ENCODE measurements at regions not wholly inside any gene's neighbourhood (a gene's known extent, or its start where the extent isn't known, plus 50 kb on each side); places are given as distances from the start of the nearest gene placed in this dataset.

DNA sequence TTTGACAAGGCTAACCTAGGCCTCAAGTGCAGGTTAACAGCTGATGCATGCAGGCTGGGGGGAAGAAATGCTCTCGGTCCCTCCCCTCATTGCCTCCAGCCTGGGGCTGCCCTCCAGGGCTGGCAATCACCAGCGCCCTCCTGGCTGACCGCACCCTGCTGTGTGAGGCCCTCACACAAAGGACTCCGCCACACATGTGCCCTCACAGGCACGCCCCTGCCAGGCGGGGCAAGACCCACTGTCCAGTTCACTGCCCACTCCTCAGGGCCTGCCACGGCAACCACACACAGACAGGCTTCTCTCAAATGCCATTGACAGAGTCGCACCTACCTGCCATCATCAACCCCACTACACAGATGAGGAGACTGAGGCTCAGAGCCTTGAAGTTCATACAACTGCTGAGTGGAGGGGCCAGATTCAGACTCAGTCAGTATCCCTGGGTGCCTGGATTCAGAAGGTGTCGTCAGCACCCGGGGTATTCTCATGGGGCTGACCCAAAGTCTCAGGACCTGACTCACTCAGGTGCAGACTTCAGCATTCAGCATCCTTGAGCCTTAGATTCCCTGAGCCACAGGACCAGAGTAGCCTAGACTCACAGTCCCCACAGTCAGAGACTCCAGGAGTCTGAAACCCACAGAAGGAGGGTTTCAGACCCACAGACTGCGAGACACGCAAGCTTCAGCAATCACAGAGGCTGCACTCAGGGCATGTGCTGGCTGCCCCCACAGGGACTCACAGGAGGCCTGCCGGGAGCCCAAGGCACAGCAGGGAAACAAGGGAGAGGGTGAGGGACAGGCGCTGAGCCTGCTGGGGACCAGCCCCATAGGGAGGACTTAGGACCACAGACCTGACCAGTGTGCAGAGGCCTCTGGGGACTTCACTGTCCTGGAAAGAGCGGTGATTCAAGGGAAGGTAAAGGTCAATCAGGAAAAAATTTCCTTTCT lies 458.0 kb downstream of the MATN1 start:
- H3K4me3 ChIP-seq (ENCODE audit: low read length), result no peak overlapping the region
- no peaks in the 10 kb centered on the region for H3K79me2 ChIP-seq (ENCODE audit: low read length)
- H3K9me3 ChIP-seq (ENCODE audit: low read length), result no peaks in the 10 kb centered on the region
- H3K9me2 ChIP-seq (replicated peaks; ENCODE audit: insufficient read depth, low read length), result no peaks in the 10 kb centered on the region
- H3K36me3 ChIP-seq (ENCODE audit: insufficient read depth, low read length), result no peaks in the 10 kb centered on the region
- no peaks in the 10 kb centered on the region for H3K4me1 ChIP-seq (ENCODE audit: low read length)
- DNase-seq, result no peak
- no peaks in the 10 kb centered on the region for H4K20me1 ChIP-seq (ENCODE audit: insufficient read depth, low read depth, low read length)
- no peaks in the 10 kb centered on the region for H3K27me3 ChIP-seq (ENCODE audit: low read length)
- no peak overlapping the region for H2AFZ ChIP-seq (ENCODE audit: low read length)
- H3K27ac ChIP-seq (ENCODE audit: low read length), result no peak overlapping the region
- no peak overlapping the region for H3K9ac ChIP-seq (ENCODE audit: low read length)
- H3K4me2 ChIP-seq (ENCODE audit: low read depth, low read length, poor library complexity, severe bottlenecking), result no peak overlapping the region

- no peaks in the 10 kb centered on the region for H3K79me2 ChIP-seq (ENCODE audit: low read length)
- H2AFZ ChIP-seq (ENCODE audit: low read length), result no peak overlapping the region
- H3K9me3 ChIP-seq (ENCODE audit: low read length), result no peaks in the 10 kb centered on the region
- H3K9ac ChIP-seq (ENCODE audit: low read length), result no peak overlapping the region
- no peaks in the 10 kb centered on the region for H3K4me1 ChIP-seq (ENCODE audit: low read length)
- H3K36me3 ChIP-seq (ENCODE audit: insufficient read depth, low read length), result no peaks in the 10 kb centered on the region
- no peaks in the 10 kb centered on the region for H4K20me1 ChIP-seq (ENCODE audit: insufficient read depth, low read depth, low read length)
- H3K4me3 ChIP-seq (ENCODE audit: low read length), result no peak overlapping the region
- no peaks in the 10 kb centered on the region for H3K27me3 ChIP-seq (ENCODE audit: low read length)
- H3K9me2 ChIP-seq (replicated peaks; ENCODE audit: insufficient read depth, low read length), result no peaks in the 10 kb centered on the region
- H3K4me2 ChIP-seq (ENCODE audit: low read depth, low read length, poor library complexity, severe bottlenecking), result no peak overlapping the region
- H3K27ac ChIP-seq (ENCODE audit: low read length), result no peak overlapping the region
- no peak for DNase-seq
These were observed 458.7 kb downstream of the MATN1 start for GRCh38 chr1:30264672-30265025.

GRCh38 chr1:30263888-30264671 lies 459.3 kb downstream of the MATN1 start:
- no peaks in the 10 kb centered on the region for H3K27me3 ChIP-seq (ENCODE audit: low read length)
- H4K20me1 ChIP-seq (ENCODE audit: insufficient read depth, low read depth, low read length), result no peaks in the 10 kb centered on the region
- no peaks in the 10 kb centered on the region for H3K4me1 ChIP-seq (ENCODE audit: low read length)
- DNase-seq, result no peak
- no peaks in the 10 kb centered on the region for H3K9me2 ChIP-seq (replicated peaks; ENCODE audit: insufficient read depth, low read length)
- no peaks in the 10 kb centered on the region for H3K36me3 ChIP-seq (ENCODE audit: insufficient read depth, low read length)
- no peak overlapping the region for H3K27ac ChIP-seq (ENCODE audit: low read length)
- no peak overlapping the region for H3K4me2 ChIP-seq (ENCODE audit: low read depth, low read length, poor library complexity, severe bottlenecking)
- H3K9ac ChIP-seq (ENCODE audit: low read length), result no peak overlapping the region
- H3K9me3 ChIP-seq (ENCODE audit: low read length), result no peaks in the 10 kb centered on the region
- no peaks in the 10 kb centered on the region for H3K79me2 ChIP-seq (ENCODE audit: low read length)
- no peak overlapping the region for H3K4me3 ChIP-seq (ENCODE audit: low read length)
- H2AFZ ChIP-seq (ENCODE audit: low read length), result no peak overlapping the region

- Histone ChIP-seq H4K20me1 (ENCODE audit: insufficient read depth, low read depth, low read length) (no peaks in the 10 kb centered on the region), H2AFZ (ENCODE audit: low read length) (no peak overlapping the region), H3K9me3 (ENCODE audit: low read length) (no peaks in the 10 kb centered on the region), H3K4me1 (ENCODE audit: low read length) (no peaks in the 10 kb centered on the region), H3K9ac (ENCODE audit: low read length) (no peak overlapping the region), H3K36me3 (ENCODE audit: insufficient read depth, low read length) (no peaks in the 10 kb centered on the region), H3K27me3 (ENCODE audit: low read length) (no peaks in the 10 kb centered on the region), H3K27ac (ENCODE audit: low read length) (no peak overlapping the region), H3K4me3 (ENCODE audit: low read length) (no peak overlapping the region), H3K9me2 (replicated peaks; ENCODE audit: insufficient read depth, low read length) (no peaks in the 10 kb centered on the region), H3K4me2 (ENCODE audit: low read depth, low read length, poor library complexity, severe bottlenecking) (no peak overlapping the region), H3K79me2 (ENCODE audit: low read length) (no peaks in the 10 kb centered on the region)
- no peak for DNase-seq
These were observed 460.0 kb downstream of the MATN1 start for GRCh38 chr1:30263405-30263804.

DNA sequence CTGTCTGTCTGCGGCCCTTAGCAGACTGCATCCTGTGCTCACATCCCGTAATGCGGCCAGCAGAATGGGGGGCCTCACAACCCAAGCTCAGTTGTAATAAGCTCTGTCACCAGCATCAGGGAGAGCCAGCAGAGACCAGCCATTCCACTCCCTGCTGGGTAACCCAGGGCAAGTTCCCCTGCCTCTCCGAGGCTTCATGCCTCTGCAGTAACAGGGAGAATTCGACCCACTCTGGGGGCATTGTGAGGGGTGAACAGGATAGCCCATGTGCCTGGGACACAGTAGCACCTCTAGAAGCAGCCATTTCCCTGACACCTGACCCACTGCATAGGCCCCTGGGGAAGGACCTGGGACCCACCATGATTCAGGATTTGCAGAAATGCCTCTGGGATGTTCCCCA lies 461.2 kb downstream of the MATN1 start:
- Histone ChIP-seq H3K4me2 (ENCODE audit: low read depth, low read length, poor library complexity, severe bottlenecking) (no peak overlapping the region), H3K27me3 (ENCODE audit: low read length) (no peaks in the 10 kb centered on the region), H2AFZ (ENCODE audit: low read length) (no peak overlapping the region), H4K20me1 (ENCODE audit: insufficient read depth, low read depth, low read length) (no peaks in the 10 kb centered on the region), H3K4me1 (ENCODE audit: low read length) (no peaks in the 10 kb centered on the region), H3K9me3 (ENCODE audit: low read length) (no peaks in the 10 kb centered on the region), H3K27ac (ENCODE audit: low read length) (no peak overlapping the region), H3K9ac (ENCODE audit: low read length) (no peak overlapping the region), H3K4me3 (ENCODE audit: low read length) (no peak overlapping the region), H3K79me2 (ENCODE audit: low read length) (no peaks in the 10 kb centered on the region), H3K9me2 (replicated peaks; ENCODE audit: insufficient read depth, low read length) (no peaks in the 10 kb centered on the region), H3K36me3 (ENCODE audit: insufficient read depth, low read length) (no peaks in the 10 kb centered on the region)
- no peak for DNase-seq

DNA sequence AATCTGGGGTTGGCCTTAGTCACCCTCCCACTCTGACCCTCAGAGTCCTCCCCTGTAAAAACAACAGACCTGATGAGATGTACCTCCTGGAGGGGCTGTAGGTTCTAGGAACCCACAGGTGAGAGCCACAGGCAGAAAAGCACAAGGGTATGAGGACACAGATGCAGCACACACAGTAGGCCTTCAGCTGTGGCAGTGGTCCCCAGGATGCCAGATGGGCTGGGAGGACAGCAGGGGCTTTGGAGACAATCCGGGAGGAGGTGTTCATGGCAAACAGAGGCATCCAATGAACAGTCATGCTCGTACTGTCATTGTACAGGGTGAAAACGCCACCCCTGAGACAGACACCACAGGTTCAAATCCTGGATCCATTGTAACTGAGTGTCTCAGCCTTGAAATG lies 463.1 kb downstream of the MATN1 start:
- no peaks in the 10 kb centered on the region for H3K79me2 ChIP-seq (ENCODE audit: low read length)
- H3K4me3 ChIP-seq (ENCODE audit: low read length), result no peak overlapping the region
- no peak overlapping the region for H3K27ac ChIP-seq (ENCODE audit: low read length)
- no peaks in the 10 kb centered on the region for H3K9me3 ChIP-seq (ENCODE audit: low read length)
- no peak overlapping the region for H2AFZ ChIP-seq (ENCODE audit: low read length)
- H3K4me2 ChIP-seq (ENCODE audit: low read depth, low read length, poor library complexity, severe bottlenecking), result no peak overlapping the region
- no peaks in the 10 kb centered on the region for H3K9me2 ChIP-seq (replicated peaks; ENCODE audit: insufficient read depth, low read length)
- H3K36me3 ChIP-seq (ENCODE audit: insufficient read depth, low read length), result no peaks in the 10 kb centered on the region
- no peaks in the 10 kb centered on the region for H3K4me1 ChIP-seq (ENCODE audit: low read length)
- no peak overlapping the region for H3K9ac ChIP-seq (ENCODE audit: low read length)
- H3K27me3 ChIP-seq (ENCODE audit: low read length), result no peaks in the 10 kb centered on the region
- no peaks in the 10 kb centered on the region for H4K20me1 ChIP-seq (ENCODE audit: insufficient read depth, low read depth, low read length)
- no peak for DNase-seq

DNA sequence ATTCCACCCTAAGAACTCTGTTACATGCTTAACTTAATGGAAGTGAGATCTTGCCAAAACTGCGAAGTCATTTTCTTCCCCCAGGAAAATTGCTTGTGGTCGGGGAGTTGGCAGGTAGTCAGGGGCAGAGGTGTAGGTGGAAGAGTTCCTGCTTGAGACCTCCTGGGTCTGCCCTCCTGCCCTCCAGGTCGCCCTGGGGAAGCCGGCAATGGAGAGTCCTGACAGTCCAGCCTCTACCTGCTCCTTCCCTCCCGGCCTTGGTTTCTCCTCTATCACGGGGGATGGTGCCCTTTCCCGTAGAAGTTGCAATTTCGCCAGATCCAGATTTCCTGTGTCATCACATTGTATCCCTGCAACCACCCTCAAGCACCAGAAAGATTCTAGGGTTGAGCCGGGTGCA lies 463.8 kb downstream of the MATN1 start:
- no peak for DNase-seq
- Histone ChIP-seq H3K27ac (ENCODE audit: low read length) (no peak overlapping the region), H2AFZ (ENCODE audit: low read length) (no peak overlapping the region), H3K4me1 (ENCODE audit: low read length) (no peaks in the 10 kb centered on the region), H3K27me3 (ENCODE audit: low read length) (no peaks in the 10 kb centered on the region), H3K36me3 (ENCODE audit: insufficient read depth, low read length) (no peaks in the 10 kb centered on the region), H3K9ac (ENCODE audit: low read length) (no peak overlapping the region), H3K9me3 (ENCODE audit: low read length) (no peaks in the 10 kb centered on the region), H3K4me2 (ENCODE audit: low read depth, low read length, poor library complexity, severe bottlenecking) (no peak overlapping the region), H3K4me3 (ENCODE audit: low read length) (no peak overlapping the region), H3K79me2 (ENCODE audit: low read length) (no peaks in the 10 kb centered on the region), H4K20me1 (ENCODE audit: insufficient read depth, low read depth, low read length) (no peaks in the 10 kb centered on the region), H3K9me2 (replicated peaks; ENCODE audit: insufficient read depth, low read length) (no peaks in the 10 kb centered on the region)

GRCh38 chr1:30258876-30259275 lies 464.5 kb downstream of the MATN1 start:
- H2AFZ ChIP-seq (ENCODE audit: low read length), result no peak overlapping the region
- no peaks in the 10 kb centered on the region for H3K36me3 ChIP-seq (ENCODE audit: insufficient read depth, low read length)
- H3K9ac ChIP-seq (ENCODE audit: low read length), result no peak overlapping the region
- H4K20me1 ChIP-seq (ENCODE audit: insufficient read depth, low read depth, low read length), result no peaks in the 10 kb centered on the region
- H3K9me2 ChIP-seq (replicated peaks; ENCODE audit: insufficient read depth, low read length), result no peaks in the 10 kb centered on the region
- no peaks in the 10 kb centered on the region for H3K79me2 ChIP-seq (ENCODE audit: low read length)
- DNase-seq, result no peak
- no peaks in the 10 kb centered on the region for H3K9me3 ChIP-seq (ENCODE audit: low read length)
- H3K27me3 ChIP-seq (ENCODE audit: low read length), result no peaks in the 10 kb centered on the region
- H3K4me1 ChIP-seq (ENCODE audit: low read length), result no peaks in the 10 kb centered on the region
- H3K27ac ChIP-seq (ENCODE audit: low read length), result no peak overlapping the region
- H3K4me3 ChIP-seq (ENCODE audit: low read length), result no peak overlapping the region
- no peak overlapping the region for H3K4me2 ChIP-seq (ENCODE audit: low read depth, low read length, poor library complexity, severe bottlenecking)
